Astrocyte (in vitro differentiated cells and primary cell): ENCODE measurements at regions not wholly inside any gene's neighbourhood (a gene's known extent, or its start where the extent isn't known, plus 50 kb on each side); places are given as distances from the start of the nearest gene placed in this dataset.
A peak's percentile ranks its signal among the peaks of the same experiment; 100 is the strongest.

ENCODE experiments used
- DNase-seq: peaks from one replicate; pipeline ENCODE4 v3.0.0-alpha.2; 2010; ENCODE audit warnings: low read depth
- FAIRE-seq: peaks from 2 replicates; lab custom pipeline; 2011; peaks lifted over from hg19 to GRCh38; lab: Jason Lieb, UNC
- H2AFZ ChIP-seq: 2 replicates; pipeline ENCODE4 v1.6.0; 2012; ENCODE audit warnings: low read depth, low read length, inconsistent platforms
- H3K27ac ChIP-seq: 2 replicates; pipeline ENCODE4 v1.5.1; 2011; ENCODE audit warnings: low read depth, low read length, inconsistent platforms
- H3K27me3 ChIP-seq: 2 replicates; pipeline ENCODE4 v1.6.0; 2011; ENCODE audit warnings: low read length, inconsistent platforms; ENCODE audit not compliant: insufficient read depth
- H3K36me3 ChIP-seq: 2 replicates; pipeline ENCODE4 v1.5.1; 2011; ENCODE audit warnings: low read length, inconsistent platforms; ENCODE audit not compliant: insufficient read depth
- H3K4me1 ChIP-seq: 2 replicates; pipeline ENCODE4 v1.5.1; 2011; ENCODE audit warnings: low read length, inconsistent platforms; ENCODE audit not compliant: insufficient read depth
- H3K4me2 ChIP-seq: 2 replicates; pipeline ENCODE4 v1.6.0; 2012; ENCODE audit warnings: low read length, inconsistent platforms
- H3K4me3 ChIP-seq: 2 replicates; pipeline ENCODE4 v1.5.1; 2011; ENCODE audit warnings: low read depth, mild to moderate bottlenecking, low read length, inconsistent platforms; ENCODE audit not compliant: insufficient read depth
- H3K79me2 ChIP-seq: 2 replicates; pipeline ENCODE4 v1.6.0; 2012; ENCODE audit warnings: mild to moderate bottlenecking, low read length, inconsistent platforms; ENCODE audit not compliant: insufficient read depth
- H3K9ac ChIP-seq: 2 replicates; pipeline ENCODE4 v1.6.0; 2012; ENCODE audit warnings: mild to moderate bottlenecking, low read length, inconsistent platforms
- H3K9me3 ChIP-seq: 2 replicates; pipeline ENCODE4 v1.5.1; 2012; ENCODE audit warnings: low read depth, mild to moderate bottlenecking, low read length, inconsistent platforms; ENCODE audit not compliant: insufficient read depth
- H4K20me1 ChIP-seq: 2 replicates; pipeline ENCODE4 v1.6.0; 2012; ENCODE audit warnings: low read length, inconsistent platforms; ENCODE audit not compliant: insufficient read depth
- H3K27ac Mint-ChIP-seq: one replicate; pipeline ENCODE4 v1.8.0; 2021; ENCODE audit warnings: mild to moderate bottlenecking, mixed read lengths; ENCODE audit not compliant: unreplicated experiment
- H3K27me3 Mint-ChIP-seq: one replicate; pipeline ENCODE4 v1.8.0; 2021; ENCODE audit warnings: low read depth, mixed read lengths; ENCODE audit not compliant: unreplicated experiment
- H3K36me3 Mint-ChIP-seq: one replicate; pipeline ENCODE4 v1.8.0; 2021; ENCODE audit warnings: low read depth, mixed read lengths; ENCODE audit not compliant: unreplicated experiment
- H3K4me1 Mint-ChIP-seq: one replicate; pipeline ENCODE4 v1.8.0; 2021; ENCODE audit warnings: low read depth, mixed read lengths; ENCODE audit not compliant: unreplicated experiment
- H3K4me3 Mint-ChIP-seq: one replicate; pipeline ENCODE4 v1.8.0; 2021; ENCODE audit warnings: mild to moderate bottlenecking, moderate library complexity, mixed read lengths; ENCODE audit not compliant: unreplicated experiment
- H3K9me3 Mint-ChIP-seq: one replicate; pipeline ENCODE4 v1.8.0; 2021; ENCODE audit warnings: mild to moderate bottlenecking, mixed read lengths; ENCODE audit not compliant: unreplicated experiment
- EZH2 ChIP-seq: IDR thresholded peaks from 2 replicates; pipeline ENCODE4 v1.6.1; 2012; ENCODE audit warnings: mild to moderate bottlenecking, low read length, inconsistent platforms; ENCODE audit not compliant: insufficient read depth
- TF ChIP-seq, protein P1 (sequence below): IDR thresholded peaks from 2 replicates; pipeline ENCODE4 v1.5.1; 2011; ENCODE audit warnings: low read depth, mild to moderate bottlenecking, inconsistent platforms, low read length, moderate library complexity; ENCODE audit not compliant: insufficient read depth

- Histone ChIP-seq H3K36me3 (no peaks in the 10 kb centered on the region), H3K4me3 (no peak overlapping the region), H3K9me3 (no peaks in the 10 kb centered on the region), H3K79me2 (no peaks in the 10 kb centered on the region), H3K27ac (no peak overlapping the region), H4K20me1 (no peaks in the 10 kb centered on the region), H3K9ac (no peak overlapping the region), H3K27me3 (no peaks in the 10 kb centered on the region), H3K4me1 (no peaks in the 10 kb centered on the region), H2AFZ (no peak overlapping the region), H3K4me2 (no peak overlapping the region)
- no peak overlapping the region for H3K4me3 Mint-ChIP-seq
- H3K4me1 Mint-ChIP-seq = no peaks in the 10 kb centered on the region
- peaks cover 2% of the 10 kb centered on the region for H3K9me3 Mint-ChIP-seq
- H3K36me3 Mint-ChIP-seq = no peaks in the 10 kb centered on the region
- H3K27me3 Mint-ChIP-seq = no peaks in the 10 kb centered on the region
- TF ChIP-seq, protein P1, sequence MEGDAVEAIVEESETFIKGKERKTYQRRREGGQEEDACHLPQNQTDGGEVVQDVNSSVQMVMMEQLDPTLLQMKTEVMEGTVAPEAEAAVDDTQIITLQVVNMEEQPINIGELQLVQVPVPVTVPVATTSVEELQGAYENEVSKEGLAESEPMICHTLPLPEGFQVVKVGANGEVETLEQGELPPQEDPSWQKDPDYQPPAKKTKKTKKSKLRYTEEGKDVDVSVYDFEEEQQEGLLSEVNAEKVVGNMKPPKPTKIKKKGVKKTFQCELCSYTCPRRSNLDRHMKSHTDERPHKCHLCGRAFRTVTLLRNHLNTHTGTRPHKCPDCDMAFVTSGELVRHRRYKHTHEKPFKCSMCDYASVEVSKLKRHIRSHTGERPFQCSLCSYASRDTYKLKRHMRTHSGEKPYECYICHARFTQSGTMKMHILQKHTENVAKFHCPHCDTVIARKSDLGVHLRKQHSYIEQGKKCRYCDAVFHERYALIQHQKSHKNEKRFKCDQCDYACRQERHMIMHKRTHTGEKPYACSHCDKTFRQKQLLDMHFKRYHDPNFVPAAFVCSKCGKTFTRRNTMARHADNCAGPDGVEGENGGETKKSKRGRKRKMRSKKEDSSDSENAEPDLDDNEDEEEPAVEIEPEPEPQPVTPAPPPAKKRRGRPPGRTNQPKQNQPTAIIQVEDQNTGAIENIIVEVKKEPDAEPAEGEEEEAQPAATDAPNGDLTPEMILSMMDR = no peak
- no peak for TF ChIP-seq EZH2
- H3K27ac Mint-ChIP-seq = no peak overlapping the region
- DNase-seq = no peak
- FAIRE-seq = no peak
These were observed 866.0 kb downstream of the MCTP2 start for GRCh38 chr15:95097361-95097760.

DNA sequence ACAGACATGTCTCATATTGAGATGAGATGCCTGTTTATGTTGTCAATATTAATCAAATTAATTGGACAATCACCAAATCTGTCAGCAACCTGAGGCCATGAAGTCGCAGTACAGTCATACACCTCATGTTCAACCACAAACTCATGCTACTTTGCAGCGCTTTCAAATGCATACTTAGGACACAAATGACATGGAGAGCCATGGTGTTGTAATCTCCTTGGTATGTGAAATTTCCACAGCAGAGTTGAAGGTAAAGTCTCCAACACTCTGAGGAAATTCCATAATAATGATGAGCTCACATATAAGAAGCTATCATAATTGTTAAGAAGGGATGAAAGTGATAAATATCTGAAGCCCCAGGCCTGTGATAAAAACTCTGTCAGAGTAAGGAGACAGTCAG, 873.9 kb downstream of the MCTP2 start:
- no peak overlapping the region for H3K4me3 Mint-ChIP-seq
- H3K4me2 ChIP-seq = peak overlapping the region; percentile 3
- FAIRE-seq (peak; percentile 55), DNase-seq (peak; percentile 73)
- H3K27me3 Mint-ChIP-seq = no peaks in the 10 kb centered on the region
- H3K9me3 ChIP-seq = no peaks in the 10 kb centered on the region
- H3K4me1 ChIP-seq = peaks cover 3% of the 10 kb centered on the region
- no peaks in the 10 kb centered on the region for H3K79me2 ChIP-seq
- H4K20me1 ChIP-seq = no peaks in the 10 kb centered on the region
- no peak overlapping the region for H2AFZ ChIP-seq
- no peaks in the 10 kb centered on the region for H3K36me3 Mint-ChIP-seq
- H3K9ac ChIP-seq = no peak overlapping the region
- peaks cover 12% of the 10 kb centered on the region for H3K4me1 Mint-ChIP-seq
- H3K27ac Mint-ChIP-seq = peak overlapping the region; percentile 36
- no peak for TF ChIP-seq EZH2
- TF ChIP-seq, protein P1 = no peak
- peak overlapping the region; percentile 38 for H3K27ac ChIP-seq
- no peaks in the 10 kb centered on the region for H3K36me3 ChIP-seq
- no peaks in the 10 kb centered on the region for H3K27me3 ChIP-seq
- no peak overlapping the region for H3K4me3 ChIP-seq
- no peaks in the 10 kb centered on the region for H3K9me3 Mint-ChIP-seq

- FAIRE-seq = no peak
- no peaks in the 10 kb centered on the region for H3K36me3 ChIP-seq
- Mint-ChIP-seq H3K9me3 (no peaks in the 10 kb centered on the region), H3K4me3 (no peak overlapping the region), H3K27ac (no peak overlapping the region), H3K27me3 (no peaks in the 10 kb centered on the region), H3K4me1 (peaks cover 12% of the 10 kb centered on the region), H3K36me3 (no peaks in the 10 kb centered on the region)
- no peaks in the 10 kb centered on the region for H3K79me2 ChIP-seq
- no peak overlapping the region for H2AFZ ChIP-seq
- no peak overlapping the region for H3K4me2 ChIP-seq
- H3K27me3 ChIP-seq = no peaks in the 10 kb centered on the region
- no peak overlapping the region for H3K4me3 ChIP-seq
- H3K9me3 ChIP-seq = no peaks in the 10 kb centered on the region
- peaks cover 3% of the 10 kb centered on the region for H3K4me1 ChIP-seq
- H3K9ac ChIP-seq = no peak overlapping the region
- no peaks in the 10 kb centered on the region for H4K20me1 ChIP-seq
- H3K27ac ChIP-seq = no peak overlapping the region
- DNase-seq = no peak
- no peak for TF ChIP-seq EZH2
- TF ChIP-seq, protein P1 = no peak
These were observed 875.4 kb downstream of the MCTP2 start for GRCh38 chr15:95106801-95107200.
